ENCODE measurements at regions not wholly inside any gene's neighbourhood (a gene's known extent, or its start where the extent isn't known, plus 50 kb on each side); places are given as distances from the start of the nearest gene placed in this dataset.

- TF ChIP-seq POLR2AphosphoS5 (IDR thresholded peaks at IDR 0.05; ENCODE audit: low read depth, low read length) (no peak), REST (IDR thresholded peaks at IDR 0.05; ENCODE audit: insufficient read depth in 1 of 2, low read depth in 2 of 2, low read length in 2 of 2) (no peak), SIN3A (IDR thresholded peaks at IDR 0.05; ENCODE audit: borderline replicate concordance, insufficient read depth, low read length) (no peak), TAF1 (IDR thresholded peaks at IDR 0.05; ENCODE audit: borderline replicate concordance, insufficient read depth, low read length) (no peak)
Observed at GRCh38 chr7:65804887-65805286, 68.0 kb upstream of the VKORC1L1 start.

Data from PFSK-1 (cell line).